Skeletal muscle cell (primary cell): ENCODE measurements at regions not wholly inside any gene's neighbourhood (a gene's known extent, or its start where the extent isn't known, plus 50 kb on each side); places are given as distances from the start of the nearest gene placed in this dataset.

Experiments
- DNase-seq: peaks from one replicate; pipeline ENCODE4 v3.0.0-alpha.2; 2010; ENCODE audit warnings: low read depth
- H3K4me3 ChIP-seq: 2 replicates; pipeline ENCODE4 v1.5.1; 2011; ENCODE audit warnings: low read depth, mild to moderate bottlenecking, control low read depth, low read length, moderate library complexity

- H3K4me3 ChIP-seq: peak overlapping the region; percentile 45
- DNase-seq: no peak
Measured at GRCh38 chr16:79769928-79770243, 169.3 kb upstream of the MAF start.

GRCh38 chr16:79769270-79769927 lies 168.9 kb upstream of the MAF start:
- H3K4me3 ChIP-seq: no peak overlapping the region
- no peak for DNase-seq

- H3K4me3 ChIP-seq: peak overlapping the region; percentile 7
Measured at GRCh38 chr16:79768276-79768970, 167.9 kb upstream of the MAF start.

GRCh38 chr16:79767421-79768275 lies 167.1 kb upstream of the MAF start:
- peak overlapping the region; percentile 7 for H3K4me3 ChIP-seq
- DNase-seq: no peak

More at GRCh38 chr16:79768276-79768970, 167.9 kb upstream of the MAF start:
- DNase-seq: no peak

GRCh38 chr16:79765901-79766394 lies 165.4 kb upstream of the MAF start:
- DNase-seq: no peak
- H3K4me3 ChIP-seq: no peak overlapping the region

DNA sequence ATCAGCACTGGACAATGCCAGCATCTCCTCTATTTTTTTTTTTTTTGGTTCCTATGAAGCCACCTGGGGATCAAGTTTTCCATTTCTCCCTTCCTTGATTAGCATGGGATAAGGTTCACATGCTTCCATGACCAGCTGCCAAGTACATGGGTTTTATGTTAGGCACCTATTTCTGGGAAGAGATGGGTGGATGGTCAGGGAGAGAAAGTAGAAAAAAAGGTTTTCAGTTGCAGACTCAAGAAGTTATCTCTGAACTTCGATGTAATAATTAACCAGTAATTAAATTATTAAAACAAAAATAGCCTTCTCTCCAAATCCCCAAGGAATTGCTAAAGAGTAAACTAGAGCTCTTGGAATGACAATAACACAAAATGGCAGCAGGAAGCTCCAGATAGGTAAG lies 164.9 kb upstream of the MAF start:
- no peak overlapping the region for H3K4me3 ChIP-seq

GRCh38 chr16:79764415-79765110 lies 164.0 kb upstream of the MAF start:
- no peak overlapping the region for H3K4me3 ChIP-seq
- no peak for DNase-seq

More for the DNA sequence above, 164.9 kb upstream of the MAF start:
- DNase-seq: no peak

GRCh38 chr16:79762217-79762616 lies 161.7 kb upstream of the MAF start:
- H3K4me3 ChIP-seq: no peak overlapping the region
- no peak for DNase-seq

- H3K4me3 ChIP-seq: no peak overlapping the region
- no peak for DNase-seq
Measured at GRCh38 chr16:79758615-79759346, 158.2 kb upstream of the MAF start.

- DNase-seq: no peak
- no peak overlapping the region for H3K4me3 ChIP-seq
Measured at GRCh38 chr16:79757968-79758367, 157.4 kb upstream of the MAF start.

DNA sequence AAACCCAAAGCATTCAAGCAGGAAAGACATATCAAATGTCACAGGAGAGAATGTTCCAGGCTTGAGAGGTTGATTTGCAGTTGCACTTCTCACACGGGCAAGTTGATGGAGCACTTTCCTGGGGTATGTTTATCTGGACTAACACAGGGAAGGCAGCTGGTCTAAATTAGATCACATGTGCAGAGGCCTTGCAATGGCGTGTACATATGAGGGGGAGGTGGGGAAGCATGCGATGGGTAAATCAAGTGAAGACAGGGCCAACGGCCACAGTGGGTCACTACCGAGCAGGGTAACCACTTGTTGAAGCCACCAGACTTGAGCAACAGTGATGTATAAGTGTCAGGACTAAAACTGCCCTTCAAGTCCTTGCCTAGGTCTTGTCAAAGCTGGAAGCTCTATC lies 156.6 kb upstream of the MAF start:
- DNase-seq: no peak
- no peak overlapping the region for H3K4me3 ChIP-seq

DNA sequence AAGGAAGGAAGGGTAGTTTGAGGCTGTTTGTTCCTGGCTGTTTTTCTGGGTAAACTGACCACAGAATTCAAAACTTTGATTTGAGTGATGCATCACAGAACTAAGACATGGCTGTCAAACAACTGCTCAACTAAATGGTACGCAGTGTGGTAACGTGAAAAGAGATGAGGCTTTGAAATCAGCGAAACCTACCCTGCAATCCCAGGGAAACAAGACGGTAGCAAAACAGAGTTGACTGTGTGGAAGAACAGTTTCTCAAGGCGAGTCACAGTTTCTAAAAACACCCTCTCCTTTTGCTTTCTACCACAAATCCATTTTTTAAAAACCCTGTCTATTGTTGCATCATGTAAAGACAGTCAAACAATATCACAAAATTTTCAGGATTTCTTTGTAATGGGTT lies 156.0 kb upstream of the MAF start:
- no peak overlapping the region for H3K4me3 ChIP-seq
- no peak for DNase-seq

GRCh38 chr16:79754501-79754900 lies 154.0 kb upstream of the MAF start:
- DNase-seq: no peak
- H3K4me3 ChIP-seq: no peak overlapping the region

DNA sequence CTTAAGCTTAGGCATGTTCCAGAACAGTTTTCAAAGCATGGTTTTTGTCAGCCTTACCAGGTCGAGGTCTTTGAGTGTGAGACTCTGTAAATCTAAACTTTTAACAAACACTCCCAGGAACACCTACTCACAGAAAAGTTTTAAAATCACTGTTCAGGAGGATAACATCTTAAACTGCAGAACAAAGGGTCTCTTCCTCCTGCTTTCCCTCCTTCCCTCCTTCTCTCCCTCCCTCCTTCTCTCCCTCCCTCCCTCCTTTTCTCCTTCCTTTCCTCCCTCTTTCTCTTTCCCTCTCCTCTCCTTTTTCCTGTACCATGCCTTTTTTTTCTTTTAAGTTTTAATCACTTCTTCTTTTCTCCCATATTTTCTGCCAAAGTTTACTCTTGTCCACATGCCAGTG lies 153.5 kb upstream of the MAF start:
- no peak for DNase-seq
- no peak overlapping the region for H3K4me3 ChIP-seq

GRCh38 chr16:79753286-79753685 lies 152.7 kb upstream of the MAF start:
- no peak overlapping the region for H3K4me3 ChIP-seq
- DNase-seq: no peak

GRCh38 chr16:79752396-79752795 lies 151.9 kb upstream of the MAF start:
- H3K4me3 ChIP-seq: no peak overlapping the region
- DNase-seq: no peak

DNA sequence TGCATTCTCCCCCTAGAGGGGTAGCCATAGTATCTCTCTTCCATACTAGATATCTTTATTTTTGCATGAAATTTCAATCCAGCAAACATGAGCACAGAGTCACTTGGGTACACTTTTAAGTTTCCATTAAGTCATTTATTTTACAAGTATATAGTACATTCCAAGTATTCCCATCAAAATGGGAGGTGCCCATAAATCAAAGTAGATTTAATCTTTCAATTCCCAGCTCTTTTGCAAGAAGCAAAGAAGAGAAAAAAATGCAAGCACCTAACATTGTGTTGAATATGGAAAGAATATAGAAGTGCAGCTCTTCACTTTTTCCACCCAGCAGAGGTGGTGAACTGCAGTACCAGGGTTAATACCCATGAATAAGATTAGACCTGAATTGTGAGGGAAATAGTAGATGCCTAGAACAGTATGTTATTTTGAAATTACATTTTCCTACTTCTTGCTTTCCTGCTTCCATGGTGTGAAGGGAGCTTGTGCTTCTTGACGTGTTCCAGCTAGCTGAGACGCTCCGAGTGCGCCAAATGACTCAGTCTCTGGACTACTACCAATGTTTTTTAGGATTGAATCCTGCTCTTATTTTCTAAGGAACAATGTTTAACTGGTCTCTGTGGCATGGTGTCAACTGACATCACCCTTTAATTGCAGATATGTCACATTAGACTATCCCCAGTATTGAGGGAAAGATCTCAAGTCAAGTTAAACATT lies 151.1 kb upstream of the MAF start:
- H3K4me3 ChIP-seq: no peak overlapping the region
- DNase-seq: no peak

GRCh38 chr16:79750311-79750710 lies 149.8 kb upstream of the MAF start:
- no peak for DNase-seq
- no peak overlapping the region for H3K4me3 ChIP-seq

DNA sequence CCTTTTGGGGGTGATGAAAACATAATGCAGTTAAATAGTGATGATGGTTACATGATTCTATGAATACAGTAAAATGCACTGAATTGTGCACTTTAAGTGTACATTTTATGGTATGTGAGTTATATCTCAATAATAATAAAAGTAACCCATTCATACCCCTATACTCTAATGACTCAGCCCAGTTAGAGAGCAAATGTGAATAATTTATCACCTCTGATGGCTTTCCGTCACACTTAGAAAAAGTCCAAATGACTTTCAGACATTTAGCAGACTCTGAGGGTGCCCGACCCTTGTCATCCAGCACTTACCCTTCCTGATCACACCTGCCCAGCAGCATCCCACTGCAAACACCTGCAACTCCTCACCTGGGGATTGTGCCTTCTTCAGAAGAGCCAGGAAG lies 148.1 kb upstream of the MAF start:
- no peak for DNase-seq
- no peak overlapping the region for H3K4me3 ChIP-seq
